GM12878 (cell line): ENCODE measurements at regions not wholly inside any gene's neighbourhood (a gene's known extent, or its start where the extent isn't known, plus 50 kb on each side); places are given as distances from the start of the nearest gene placed in this dataset.

ENCODE experiments used
- ATAC-seq: fragments of 200-7000 bp; cut with Tn5 transposase; 3 replicates; pipeline ENCODE4 v1.9.1; 2020; ENCODE audit warnings: mild to moderate bottlenecking, moderate library complexity
- BruUV-seq: library from RNA; stranded (reverse); fragments of 400-500 nt; replicated peaks from 2 replicates; lab custom pipeline; 2021; lab: Mats Ljungman, UMichigan
- CTCF ChIA-PET: fragments of 300-600 bp; sonication (Branson Sonifier 250); formaldehyde crosslinking; extraction: SDS; loops from one replicate; lab custom pipeline; 2021; ENCODE audit warnings: inconsistent platforms; lab: Yijun Ruan, JAX
- POLR2A ChIA-PET: fragments of 350-600 bp; formaldehyde crosslinking; extraction: SDS; loops from one replicate; lab custom pipeline; 2021; ENCODE audit warnings: inconsistent platforms; lab: Charles Lee
- RAD21 ChIA-PET: fragments of 300-600 bp; sonication (Branson Sonifier 250); formaldehyde crosslinking; loops from one replicate; lab custom pipeline; 2023; ENCODE audit warnings: antibody characterized with exemption; ENCODE audit not compliant: unreplicated experiment; lab: Charles Lee
- SMC1A ChIA-PET: fragments of 300-600 bp; sonication (Branson Sonifier 250); formaldehyde crosslinking; loops from one replicate; lab custom pipeline; 2023; ENCODE audit not compliant: unreplicated experiment, uncharacterized antibody; lab: Charles Lee
- DNase-seq: peaks from one replicate; pipeline ENCODE4 v3.0.0-alpha.2; 2011; ENCODE audit warnings: low read depth, low spot score
- FAIRE-seq: peaks from 3 replicates; lab custom pipeline; 2011; peaks lifted over from hg19 to GRCh38; lab: Jason Lieb, UNC
- H2AFZ ChIP-seq: 2 replicates; pipeline ENCODE4 v1.6.0; 2011; ENCODE audit warnings: low read depth, low read length, control low read depth; ENCODE audit not compliant: control insufficient read depth
- H3K27ac ChIP-seq: 2 replicates; pipeline ENCODE4 v1.5.1; 2011; ENCODE audit warnings: control low read depth; ENCODE audit not compliant: control insufficient read depth, insufficient read depth
- H3K27me3 ChIP-seq, 2 experiments: replicated peaks in 1 of 2; 2 replicates each; pipeline versions ENCODE4 v1.6.0 to v1.6.1; 2011; ENCODE audit warnings: low read length in 1 of 2; ENCODE audit not compliant: control insufficient read depth in 2 of 2, insufficient read depth in 2 of 2
- H3K36me3 ChIP-seq, 2 experiments: 2 replicates each; pipeline ENCODE4 v1.5.1; 2011; ENCODE audit warnings: low read length in 1 of 2; ENCODE audit not compliant: control insufficient read depth in 2 of 2, insufficient read depth in 2 of 2
- H3K4me1 ChIP-seq: 2 replicates; pipeline ENCODE4 v1.6.1; 2011; ENCODE audit warnings: mild to moderate bottlenecking, low read length, moderate library complexity, mixed read lengths; ENCODE audit not compliant: control insufficient read depth, insufficient read depth
- H3K4me2 ChIP-seq: 2 replicates; pipeline ENCODE4 v1.6.0; 2011; ENCODE audit warnings: control low read depth; ENCODE audit not compliant: control insufficient read depth, insufficient read depth
- H3K4me3 ChIP-seq: fragments of 200-600 bp; sonication (generic); 2 replicates; pipeline ENCODE4 v1.5.1; 2016
- H3K79me2 ChIP-seq: 2 replicates; pipeline ENCODE4 v1.6.0; 2011; ENCODE audit warnings: low read length; ENCODE audit not compliant: control insufficient read depth, insufficient read depth
- H3K9ac ChIP-seq: 2 replicates; pipeline ENCODE4 v1.8.0; 2011; ENCODE audit warnings: low read length, control low read depth, mixed read lengths; ENCODE audit not compliant: control insufficient read depth, insufficient read depth
- H3K9me3 ChIP-seq: replicated peaks from 3 replicates; pipeline ENCODE4 v1.5.1; 2011; ENCODE audit warnings: mild to moderate bottlenecking, low read length; ENCODE audit not compliant: control insufficient read depth, insufficient read depth
- H4K20me1 ChIP-seq: 2 replicates; pipeline ENCODE4 v1.6.0; 2011; ENCODE audit not compliant: control insufficient read depth, insufficient read depth
- CBX5 ChIP-seq: sonication (generic); IDR thresholded peaks from 2 replicates; pipeline ENCODE4 v1.6.1; 2016; ENCODE audit warnings: low read depth, moderate library complexity, mild to moderate bottlenecking, inconsistent platforms
- E2F8 ChIP-seq: fragments of 450-650 bp; IDR thresholded peaks from 2 replicates; pipeline ENCODE4 v1.6.1; 2018; ENCODE audit warnings: mild to moderate bottlenecking, low read depth, moderate library complexity; ENCODE audit not compliant: partially characterized antibody
- FOS ChIP-seq: IDR thresholded peaks from 3 replicates; pipeline ENCODE4 v1.6.1; 2011; ENCODE audit warnings: borderline replicate concordance; ENCODE audit not compliant: insufficient read length; ENCODE audit errors: extremely low read depth
- HDAC6 ChIP-seq: fragments of 200-600 bp; sonication (generic); IDR thresholded peaks from one replicate; pipeline ENCODE4 v1.8.0; 2017; ENCODE audit warnings: antibody characterized with exemption; ENCODE audit not compliant: unreplicated experiment
- NFIC ChIP-seq: IDR thresholded peaks from 2 replicates; pipeline ENCODE4 v1.6.1; 2012; ENCODE audit warnings: low read depth, mild to moderate bottlenecking, inconsistent platforms, low read length, moderate library complexity
- NRF1 ChIP-seq: conservative IDR thresholded peaks from 2 replicates; pipeline ENCODE4 v1.6.1; 2011; ENCODE audit warnings: mild to moderate bottlenecking, low read depth, low read length, improper control_type of control experiment
- PAX5 ChIP-seq: IDR thresholded peaks from 2 replicates; pipeline ENCODE4 v1.6.1; 2011; ENCODE audit warnings: low read depth, low read length, borderline replicate concordance
- SPI1 ChIP-seq: IDR thresholded peaks from 2 replicates; pipeline ENCODE4 v1.6.1; 2011; ENCODE audit warnings: low read depth, mild to moderate bottlenecking, low read length, moderate library complexity, borderline replicate concordance; ENCODE audit not compliant: insufficient read depth
- SREBF2 ChIP-seq: IDR thresholded peaks from 2 replicates; pipeline ENCODE4 v1.6.1; 2012; ENCODE audit warnings: mild to moderate bottlenecking, low read length
- SUPT20H ChIP-seq: IDR thresholded peaks from 2 replicates; pipeline ENCODE4 v1.6.1; 2011; ENCODE audit warnings: low read depth, mild to moderate bottlenecking, low read length, moderate library complexity, borderline replicate concordance; ENCODE audit not compliant: control insufficient read depth
- YY1 ChIP-seq: IDR thresholded peaks from 2 replicates; pipeline ENCODE4 v1.6.1; 2011; ENCODE audit warnings: low read depth, mild to moderate bottlenecking, low read length
- in situ Hi-C: fragments of 300-500 bp; cut with MboI; formaldehyde crosslinking; loops from 9 replicates; pipeline ENCODE4 v1.14.3; 2018; ENCODE audit warnings: mixed read lengths
- intact Hi-C: fragments of 100-400 bp; cut with micrococcal nuclease; formaldehyde crosslinking; loops from one replicate; pipeline ENCODE4 v1.14.2; 2022; ENCODE audit not compliant: unreplicated experiment
- TF ChIP-seq, protein P1 (sequence below): fragments of 450-650 bp; conservative IDR thresholded peaks from 2 replicates; pipeline ENCODE4 v1.6.1; 2017; ENCODE audit warnings: mild to moderate bottlenecking, moderate library complexity
- TF ChIP-seq, protein P2 (sequence below): fragments of 450-650 bp; IDR thresholded peaks from 2 replicates; pipeline ENCODE4 v1.6.1; 2017; ENCODE audit warnings: mild to moderate bottlenecking

DNA sequence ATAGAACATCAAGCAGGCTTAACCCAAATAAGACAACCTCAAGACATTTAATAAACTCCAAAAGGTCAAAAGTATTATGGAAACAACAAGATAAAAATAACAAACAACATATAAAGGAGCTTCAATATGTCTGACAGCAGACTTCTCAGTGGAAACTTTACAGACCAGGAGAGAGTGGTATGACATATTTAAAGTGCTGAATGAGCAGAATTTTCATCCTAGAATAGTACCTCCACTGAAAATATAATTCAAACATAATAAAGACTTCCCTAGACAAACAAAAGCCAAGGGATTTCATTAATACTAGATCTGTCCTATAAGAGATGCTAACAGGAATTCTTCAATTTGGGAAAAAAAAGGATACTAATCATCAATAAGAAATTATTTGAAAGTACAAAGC, 1005.0 kb downstream of the TMTC2 start:
- no peak for DNase-seq
- Histone ChIP-seq H4K20me1 (no peaks in the 10 kb centered on the region), H3K4me1 (no peaks in the 10 kb centered on the region), H3K27ac (no peak overlapping the region), H2AFZ (no peak overlapping the region), H3K9ac (no peak overlapping the region), H3K27me3 (no peaks in the 10 kb centered on the region), H3K4me3 (no peak overlapping the region), H3K4me2 (no peak overlapping the region), H3K9me3 (no peaks in the 10 kb centered on the region; the same call in 2 of the 3 replicates)
- ChIA-PET RAD21 (no interaction called here), SMC1A (no interaction called here), POLR2A (no interaction called here), CTCF (no interaction called here)
- FAIRE-seq, result no peak
- no peak for ATAC-seq
- intact Hi-C loops, result no loop called here
- TF ChIP-seq CBX5 (no peak), SREBF2 (no peak), NFIC (no peak), E2F8 (no peak), HDAC6 (no peak), SUPT20H (no peak), YY1 (no peak), SPI1 (no peak), PAX5 (no peak), NRF1 (no peak), FOS (no peak)
- TF ChIP-seq, protein P1, sequence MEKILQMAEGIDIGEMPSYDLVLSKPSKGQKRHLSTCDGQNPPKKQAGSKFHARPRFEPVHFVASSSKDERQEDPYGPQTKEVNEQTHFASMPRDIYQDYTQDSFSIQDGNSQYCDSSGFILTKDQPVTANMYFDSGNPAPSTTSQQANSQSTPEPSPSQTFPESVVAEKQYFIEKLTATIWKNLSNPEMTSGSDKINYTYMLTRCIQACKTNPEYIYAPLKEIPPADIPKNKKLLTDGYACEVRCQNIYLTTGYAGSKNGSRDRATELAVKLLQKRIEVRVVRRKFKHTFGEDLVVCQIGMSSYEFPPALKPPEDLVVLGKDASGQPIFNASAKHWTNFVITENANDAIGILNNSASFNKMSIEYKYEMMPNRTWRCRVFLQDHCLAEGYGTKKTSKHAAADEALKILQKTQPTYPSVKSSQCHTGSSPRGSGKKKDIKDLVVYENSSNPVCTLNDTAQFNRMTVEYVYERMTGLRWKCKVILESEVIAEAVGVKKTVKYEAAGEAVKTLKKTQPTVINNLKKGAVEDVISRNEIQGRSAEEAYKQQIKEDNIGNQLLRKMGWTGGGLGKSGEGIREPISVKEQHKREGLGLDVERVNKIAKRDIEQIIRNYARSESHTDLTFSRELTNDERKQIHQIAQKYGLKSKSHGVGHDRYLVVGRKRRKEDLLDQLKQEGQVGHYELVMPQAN, result no peak
- TF ChIP-seq, protein P2, sequence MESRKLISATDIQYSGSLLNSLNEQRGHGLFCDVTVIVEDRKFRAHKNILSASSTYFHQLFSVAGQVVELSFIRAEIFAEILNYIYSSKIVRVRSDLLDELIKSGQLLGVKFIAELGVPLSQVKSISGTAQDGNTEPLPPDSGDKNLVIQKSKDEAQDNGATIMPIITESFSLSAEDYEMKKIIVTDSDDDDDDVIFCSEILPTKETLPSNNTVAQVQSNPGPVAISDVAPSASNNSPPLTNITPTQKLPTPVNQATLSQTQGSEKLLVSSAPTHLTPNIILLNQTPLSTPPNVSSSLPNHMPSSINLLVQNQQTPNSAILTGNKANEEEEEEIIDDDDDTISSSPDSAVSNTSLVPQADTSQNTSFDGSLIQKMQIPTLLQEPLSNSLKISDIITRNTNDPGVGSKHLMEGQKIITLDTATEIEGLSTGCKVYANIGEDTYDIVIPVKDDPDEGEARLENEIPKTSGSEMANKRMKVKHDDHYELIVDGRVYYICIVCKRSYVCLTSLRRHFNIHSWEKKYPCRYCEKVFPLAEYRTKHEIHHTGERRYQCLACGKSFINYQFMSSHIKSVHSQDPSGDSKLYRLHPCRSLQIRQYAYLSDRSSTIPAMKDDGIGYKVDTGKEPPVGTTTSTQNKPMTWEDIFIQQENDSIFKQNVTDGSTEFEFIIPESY, result no peak
- TF ChIP-seq, all 136 proteins: peak for 0
- BruUV-seq, result no TSS peak
- Histone ChIP-seq H3K36me3 (no peaks in the 10 kb centered on the region), H3K79me2 (no peaks in the 10 kb centered on the region)
- in situ Hi-C loops, result no loop called here
